ENCODE measurements at regions not wholly inside any gene's neighbourhood (a gene's known extent, or its start where the extent isn't known, plus 50 kb on each side); places are given as distances from the start of the nearest gene placed in this dataset.
A peak's percentile ranks its signal among the peaks of the same experiment; 100 is the strongest.

GRCh38 chr5:18102733-18103132 is 468.5 kb downstream of the TAF11L14 start:
- Histone ChIP-seq H3K27me3 (ENCODE audit: control insufficient read depth, insufficient read depth, low read length) (no peaks in the 10 kb centered on the region), H3K4me3 (ENCODE audit: low read depth, low read length) (no peak overlapping the region), H3K36me3 (ENCODE audit: control insufficient read depth, insufficient read depth, low read length) (no peaks in the 10 kb centered on the region)
- no peak for TF ChIP-seq CTCF (IDR thresholded peaks at IDR 0.05; ENCODE audit: insufficient read depth, low read length, poor library complexity, severe bottlenecking)
- no peak for DNase-seq (ENCODE audit: low read depth)

- H3K4me3 ChIP-seq (ENCODE audit: low read depth, low read length) = no peak overlapping the region
- no peaks in the 10 kb centered on the region for H3K36me3 ChIP-seq (ENCODE audit: control insufficient read depth, insufficient read depth, low read length)
- no peak for DNase-seq (ENCODE audit: low read depth)
- no peak for TF ChIP-seq CTCF (IDR thresholded peaks at IDR 0.05; ENCODE audit: insufficient read depth, low read length, poor library complexity, severe bottlenecking)
- no peaks in the 10 kb centered on the region for H3K27me3 ChIP-seq (ENCODE audit: control insufficient read depth, insufficient read depth, low read length)
Measured at GRCh38 chr5:18105449-18105848, 471.2 kb downstream of the TAF11L14 start.

- TF ChIP-seq CTCF (IDR thresholded peaks at IDR 0.05; ENCODE audit: insufficient read depth, low read length, poor library complexity, severe bottlenecking) = no peak
- no peaks in the 10 kb centered on the region for H3K27me3 ChIP-seq (ENCODE audit: control insufficient read depth, insufficient read depth, low read length)
- no peaks in the 10 kb centered on the region for H3K36me3 ChIP-seq (ENCODE audit: control insufficient read depth, insufficient read depth, low read length)
- DNase-seq (ENCODE audit: low read depth) = no peak
- H3K4me3 ChIP-seq (ENCODE audit: low read depth, low read length) = no peak overlapping the region
Measured at GRCh38 chr5:18111906-18112465, 477.7 kb downstream of the TAF11L14 start.

- Histone ChIP-seq H3K4me3 (ENCODE audit: low read depth, low read length) (no peak overlapping the region), H3K36me3 (ENCODE audit: control insufficient read depth, insufficient read depth, low read length) (no peaks in the 10 kb centered on the region), H3K27me3 (ENCODE audit: control insufficient read depth, insufficient read depth, low read length) (no peaks in the 10 kb centered on the region)
- TF ChIP-seq CTCF (IDR thresholded peaks at IDR 0.05; ENCODE audit: insufficient read depth, low read length, poor library complexity, severe bottlenecking) = peak; percentile 3
- DNase-seq (ENCODE audit: low read depth) = no peak
Measured at GRCh38 chr5:18113721-18114120, 479.5 kb downstream of the TAF11L14 start.

GRCh38 chr5:18114151-18114757 is 480.0 kb downstream of the TAF11L14 start:
- no peak for DNase-seq (ENCODE audit: low read depth)
- no peak for TF ChIP-seq CTCF (IDR thresholded peaks at IDR 0.05; ENCODE audit: insufficient read depth, low read length, poor library complexity, severe bottlenecking)
- no peaks in the 10 kb centered on the region for H3K27me3 ChIP-seq (ENCODE audit: control insufficient read depth, insufficient read depth, low read length)
- no peak overlapping the region for H3K4me3 ChIP-seq (ENCODE audit: low read depth, low read length)
- H3K36me3 ChIP-seq (ENCODE audit: control insufficient read depth, insufficient read depth, low read length) = no peaks in the 10 kb centered on the region

GRCh38 chr5:18117968-18118367 is 483.7 kb downstream of the TAF11L14 start:
- no peak for TF ChIP-seq CTCF (IDR thresholded peaks at IDR 0.05; ENCODE audit: insufficient read depth, low read length, poor library complexity, severe bottlenecking)
- Histone ChIP-seq H3K4me3 (ENCODE audit: low read depth, low read length) (no peak overlapping the region), H3K27me3 (ENCODE audit: control insufficient read depth, insufficient read depth, low read length) (no peaks in the 10 kb centered on the region), H3K36me3 (ENCODE audit: control insufficient read depth, insufficient read depth, low read length) (no peaks in the 10 kb centered on the region)
- DNase-seq (ENCODE audit: low read depth) = no peak

All from kidney epithelial cell (primary cell).